ENCODE measurements at regions not wholly inside any gene's neighbourhood (a gene's known extent, or its start where the extent isn't known, plus 50 kb on each side); places are given as distances from the start of the nearest gene placed in this dataset.

DNA sequence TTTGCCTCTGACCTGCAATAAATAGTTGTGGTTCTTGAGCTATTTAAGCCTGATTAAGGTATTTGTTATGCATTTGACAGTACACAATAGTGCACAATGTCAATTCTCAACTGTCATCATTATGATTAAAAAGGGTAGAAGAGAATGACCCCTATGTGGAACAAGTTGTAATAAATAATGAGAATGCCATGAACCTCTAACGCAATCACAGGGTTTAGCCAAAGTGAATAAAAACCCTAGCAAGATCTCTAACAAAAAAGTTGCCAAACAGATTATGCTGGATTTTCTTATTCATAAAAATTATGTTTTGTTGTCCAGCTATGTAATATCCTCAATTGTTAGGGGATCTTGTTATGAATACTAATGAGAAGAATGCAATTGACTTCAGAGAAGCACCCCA lies 387.4 kb downstream of the GPAT3 start:
- Histone ChIP-seq H3K27me3 (replicated peaks; ENCODE audit: control insufficient read depth, insufficient read depth, low read length) (no peaks in the 10 kb centered on the region), H3K36me3 (ENCODE audit: control insufficient read depth, insufficient read depth, low read length) (no peaks in the 10 kb centered on the region), H3K4me3 (replicated peaks; ENCODE audit: low read depth, low read length) (no peak overlapping the region)
- no peak for DNase-seq (ENCODE audit: extremely low read depth, insufficient read length)
- TF ChIP-seq CTCF (IDR thresholded peaks at IDR 0.05; ENCODE audit: insufficient read depth, low read length, poor library complexity, severe bottlenecking), result no peak

DNA sequence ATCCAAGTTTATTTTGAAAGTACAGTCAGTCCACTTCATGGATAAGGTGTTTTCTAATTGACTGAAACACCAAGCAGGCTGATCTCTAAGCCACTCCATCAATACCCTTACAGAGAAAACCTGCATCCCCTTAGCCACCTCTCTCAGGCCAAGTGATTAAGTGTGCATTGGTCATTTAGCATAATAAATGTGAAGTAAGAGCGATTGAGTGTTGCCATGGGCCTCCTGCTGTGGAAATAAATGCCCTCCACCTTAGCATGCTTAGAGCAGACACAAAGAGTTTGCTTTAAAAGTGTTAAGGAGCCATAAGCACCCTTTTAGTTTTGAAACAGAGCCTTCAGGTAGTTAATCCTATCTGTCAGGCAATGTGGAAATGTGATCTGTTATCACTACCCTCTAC lies 386.5 kb downstream of the GPAT3 start:
- no peak overlapping the region for H3K4me3 ChIP-seq (replicated peaks; ENCODE audit: low read depth, low read length)
- DNase-seq (ENCODE audit: extremely low read depth, insufficient read length), result no peak
- no peak for TF ChIP-seq CTCF (IDR thresholded peaks at IDR 0.05; ENCODE audit: insufficient read depth, low read length, poor library complexity, severe bottlenecking)
- no peaks in the 10 kb centered on the region for H3K36me3 ChIP-seq (ENCODE audit: control insufficient read depth, insufficient read depth, low read length)
- no peaks in the 10 kb centered on the region for H3K27me3 ChIP-seq (replicated peaks; ENCODE audit: control insufficient read depth, insufficient read depth, low read length)

- no peak for TF ChIP-seq CTCF (IDR thresholded peaks at IDR 0.05; ENCODE audit: insufficient read depth, low read length, poor library complexity, severe bottlenecking)
- no peak overlapping the region for H3K4me3 ChIP-seq (replicated peaks; ENCODE audit: low read depth, low read length)
- no peak for DNase-seq (ENCODE audit: extremely low read depth, insufficient read length)
- no peaks in the 10 kb centered on the region for H3K27me3 ChIP-seq (replicated peaks; ENCODE audit: control insufficient read depth, insufficient read depth, low read length)
- no peaks in the 10 kb centered on the region for H3K36me3 ChIP-seq (ENCODE audit: control insufficient read depth, insufficient read depth, low read length)
These were observed 385.2 kb downstream of the GPAT3 start for GRCh38 chr4:83921124-83921523.

DNA sequence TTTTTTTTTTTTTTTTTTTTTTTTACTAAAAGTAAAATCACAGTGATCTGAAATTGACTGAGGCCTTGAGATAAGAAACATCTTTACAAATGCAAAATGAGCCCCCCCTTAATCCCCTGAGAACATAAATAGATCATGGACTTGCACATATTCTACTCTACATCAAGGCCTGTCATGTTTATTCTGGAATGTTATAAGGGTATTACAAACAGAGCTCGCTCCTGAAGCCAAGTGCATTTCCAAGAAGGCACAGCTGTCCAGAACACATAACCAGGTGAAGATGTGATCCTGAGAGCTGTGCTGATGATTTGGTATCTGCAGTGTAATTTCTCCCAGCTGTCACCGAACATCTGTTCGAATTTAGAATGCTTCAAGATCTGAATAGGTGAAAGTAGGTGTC lies 384.5 kb downstream of the GPAT3 start:
- no peaks in the 10 kb centered on the region for H3K36me3 ChIP-seq (ENCODE audit: control insufficient read depth, insufficient read depth, low read length)
- H3K4me3 ChIP-seq (replicated peaks; ENCODE audit: low read depth, low read length), result no peak overlapping the region
- DNase-seq (ENCODE audit: extremely low read depth, insufficient read length), result no peak
- no peak for TF ChIP-seq CTCF (IDR thresholded peaks at IDR 0.05; ENCODE audit: insufficient read depth, low read length, poor library complexity, severe bottlenecking)
- H3K27me3 ChIP-seq (replicated peaks; ENCODE audit: control insufficient read depth, insufficient read depth, low read length), result no peaks in the 10 kb centered on the region

DNA sequence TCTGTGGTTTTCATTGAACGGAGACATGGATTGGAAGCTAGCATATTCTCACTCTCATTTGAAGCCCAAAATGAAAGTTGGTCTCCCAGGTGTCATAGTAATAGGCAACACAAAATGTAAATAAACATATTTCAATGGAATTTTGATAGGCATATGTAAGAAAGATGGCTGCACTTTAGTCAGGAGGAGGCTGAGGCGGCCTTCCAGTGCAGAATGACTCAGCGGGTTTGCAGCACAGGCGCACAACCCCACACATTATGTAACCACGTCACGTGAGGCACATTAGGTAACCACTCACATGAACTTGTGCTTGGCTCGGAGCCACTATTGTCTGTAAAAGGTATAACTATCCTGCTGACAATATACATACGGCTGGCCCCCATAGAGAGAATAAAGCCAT lies 381.7 kb downstream of the GPAT3 start:
- Histone ChIP-seq H3K27me3 (replicated peaks; ENCODE audit: control insufficient read depth, insufficient read depth, low read length) (no peaks in the 10 kb centered on the region), H3K36me3 (ENCODE audit: control insufficient read depth, insufficient read depth, low read length) (no peaks in the 10 kb centered on the region), H3K4me3 (replicated peaks; ENCODE audit: low read depth, low read length) (no peak overlapping the region)
- DNase-seq (ENCODE audit: extremely low read depth, insufficient read length), result no peak
- TF ChIP-seq CTCF (IDR thresholded peaks at IDR 0.05; ENCODE audit: insufficient read depth, low read length, poor library complexity, severe bottlenecking), result no peak

GRCh38 chr4:83910693-83911092 lies 374.8 kb downstream of the GPAT3 start:
- no peak overlapping the region for H3K4me3 ChIP-seq (replicated peaks; ENCODE audit: low read depth, low read length)
- no peak for DNase-seq (ENCODE audit: extremely low read depth, insufficient read length)
- no peaks in the 10 kb centered on the region for H3K36me3 ChIP-seq (ENCODE audit: control insufficient read depth, insufficient read depth, low read length)
- H3K27me3 ChIP-seq (replicated peaks; ENCODE audit: control insufficient read depth, insufficient read depth, low read length), result no peaks in the 10 kb centered on the region
- TF ChIP-seq CTCF (IDR thresholded peaks at IDR 0.05; ENCODE audit: insufficient read depth, low read length, poor library complexity, severe bottlenecking), result no peak
